Dermis microvascular lymphatic vessel endothelial cell (primary cell): ENCODE measurements at regions not wholly inside any gene's neighbourhood (a gene's known extent, or its start where the extent isn't known, plus 50 kb on each side); places are given as distances from the start of the nearest gene placed in this dataset.

ENCODE experiments used
- DNase-seq, 2 donors: peaks; one replicate each; pipeline versions ENCODE4 v3.0.0 to v3.0.0-alpha.2; 2010; ENCODE audit warnings: low read depth in 2 of 2

- DNase-seq, result no peak
These were observed 75.6 kb upstream of the MBNL1 start for GRCh38 chr3:152192936-152193672.

GRCh38 chr3:152193673-152194267 is 75.0 kb upstream of the MBNL1 start:
- no peak for DNase-seq

- DNase-seq, result no peak
These were observed 73.5 kb upstream of the MBNL1 start for GRCh38 chr3:152195206-152195605.

- no peak for DNase-seq
These were observed 71.9 kb upstream of the MBNL1 start for GRCh38 chr3:152196782-152197181.

GRCh38 chr3:152197451-152197850 is 71.3 kb upstream of the MBNL1 start:
- no peak for DNase-seq

- no peak for DNase-seq
These were observed 70.8 kb upstream of the MBNL1 start for GRCh38 chr3:152197937-152198336.

GRCh38 chr3:152198665-152199064 is 70.1 kb upstream of the MBNL1 start:
- no peak for DNase-seq

- no peak for DNase-seq
These were observed 69.5 kb upstream of the MBNL1 start for GRCh38 chr3:152199102-152199840.

- no peak for DNase-seq
These were observed 68.0 kb upstream of the MBNL1 start for GRCh38 chr3:152200476-152201420.

- no peak for DNase-seq
These were observed 65.6 kb upstream of the MBNL1 start for GRCh38 chr3:152202976-152203626.

- no peak for DNase-seq
These were observed 65.1 kb upstream of the MBNL1 start for GRCh38 chr3:152203652-152204051.

GRCh38 chr3:152204218-152204617 is 64.5 kb upstream of the MBNL1 start:
- no peak for DNase-seq

- no peak for DNase-seq
These were observed 63.6 kb upstream of the MBNL1 start for GRCh38 chr3:152205097-152205593.

GRCh38 chr3:152206243-152206760 is 62.4 kb upstream of the MBNL1 start:
- no peak for DNase-seq

- DNase-seq, result no peak
These were observed 60.3 kb upstream of the MBNL1 start for GRCh38 chr3:152208439-152208838.

GRCh38 chr3:152209060-152209459 is 59.7 kb upstream of the MBNL1 start:
- DNase-seq, result no peak

GRCh38 chr3:152209776-152210175 is 59.0 kb upstream of the MBNL1 start:
- no peak for DNase-seq

- DNase-seq, result no peak
These were observed 58.0 kb upstream of the MBNL1 start for GRCh38 chr3:152210697-152211096.

- DNase-seq, result no peak
These were observed 57.1 kb upstream of the MBNL1 start for GRCh38 chr3:152211655-152212054.

GRCh38 chr3:152213203-152213602 is 55.5 kb upstream of the MBNL1 start:
- DNase-seq, result no peak

- no peak for DNase-seq
These were observed 54.8 kb upstream of the MBNL1 start for GRCh38 chr3:152213938-152214337.
